ENCODE measurements at regions not wholly inside any gene's neighbourhood (a gene's known extent, or its start where the extent isn't known, plus 50 kb on each side); places are given as distances from the start of the nearest gene placed in this dataset.

DNA sequence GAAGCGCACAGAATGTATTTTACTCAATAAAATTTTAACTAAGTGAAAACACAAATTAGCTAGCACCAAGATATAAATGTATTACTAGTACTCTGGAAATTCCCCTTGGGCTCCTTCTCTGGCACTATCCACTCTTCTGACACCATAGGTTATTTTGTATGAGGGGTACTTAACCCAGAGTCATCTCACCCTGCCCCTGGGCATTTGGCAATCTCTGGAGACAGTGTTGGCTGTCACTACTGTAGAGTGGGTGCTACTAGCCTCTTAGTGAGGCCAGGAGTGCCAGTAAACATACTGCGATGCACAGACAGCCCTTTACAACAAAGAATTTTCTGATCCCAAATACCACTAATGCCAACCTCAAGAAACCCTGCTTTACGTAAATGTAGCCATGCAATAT lies 246.3 kb upstream of the KBTBD8 start:
- DNase-seq (ENCODE audit: low read depth) = no peak

DNA sequence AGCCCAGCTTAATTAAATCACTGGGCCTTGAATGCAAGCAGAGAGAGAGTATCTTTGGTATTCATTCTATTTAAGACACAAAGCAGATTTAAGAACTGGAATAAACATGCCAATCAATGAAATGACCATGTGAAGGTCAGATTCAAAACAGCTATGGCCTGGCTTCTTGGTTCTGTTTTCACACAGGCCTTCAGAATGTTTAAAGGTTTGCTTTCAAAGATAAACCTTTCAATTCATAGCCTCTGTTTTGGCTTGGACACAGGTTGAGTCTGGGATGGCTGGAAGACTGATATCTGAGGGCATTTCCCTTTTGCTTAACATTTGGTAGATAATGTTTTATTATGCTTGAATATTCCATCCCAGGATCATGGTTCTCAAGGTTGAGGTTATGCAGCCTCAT lies 244.4 kb upstream of the KBTBD8 start:
- no peak for DNase-seq (ENCODE audit: low read depth)

DNA sequence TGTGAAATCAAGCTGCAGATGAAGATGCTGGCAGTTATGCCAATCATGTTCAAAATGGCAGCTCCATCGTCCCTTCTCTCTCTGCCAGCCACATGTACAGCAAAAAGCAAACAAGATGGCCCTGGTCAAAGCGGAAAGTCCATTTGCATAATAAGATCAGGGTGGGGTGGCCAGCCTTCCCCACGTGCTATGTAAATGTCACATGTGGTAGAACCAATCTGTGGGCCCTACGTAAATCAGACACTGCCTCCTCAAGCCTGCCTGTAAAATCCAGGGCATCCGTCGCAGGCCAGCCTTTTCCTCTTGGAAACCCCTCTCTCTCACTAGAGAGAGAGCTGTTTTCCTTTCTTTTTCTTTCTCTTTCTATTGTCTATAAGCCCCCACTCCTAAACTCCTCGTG lies 243.5 kb upstream of the KBTBD8 start:
- DNase-seq (ENCODE audit: low read depth) = no peak

DNA sequence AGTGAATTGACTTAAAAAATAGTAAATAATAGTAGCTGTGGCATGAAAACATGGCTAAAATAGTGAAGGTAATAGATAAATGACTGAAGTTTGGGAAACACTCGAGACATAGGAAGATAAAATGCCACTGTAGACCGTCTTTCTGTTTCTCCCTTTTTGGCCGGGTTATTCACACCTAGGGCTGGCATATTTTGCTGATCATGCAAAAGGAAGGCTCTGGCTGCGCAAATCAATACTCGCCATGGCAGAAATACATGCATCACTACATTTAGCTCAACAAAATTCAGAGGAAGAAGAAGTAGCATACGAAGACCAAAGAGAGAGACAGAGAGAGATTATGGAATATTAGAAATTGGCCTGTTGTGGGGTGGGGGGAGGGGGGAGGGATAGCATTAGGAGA lies 242.2 kb upstream of the KBTBD8 start:
- DNase-seq (ENCODE audit: low read depth) = no peak

DNA sequence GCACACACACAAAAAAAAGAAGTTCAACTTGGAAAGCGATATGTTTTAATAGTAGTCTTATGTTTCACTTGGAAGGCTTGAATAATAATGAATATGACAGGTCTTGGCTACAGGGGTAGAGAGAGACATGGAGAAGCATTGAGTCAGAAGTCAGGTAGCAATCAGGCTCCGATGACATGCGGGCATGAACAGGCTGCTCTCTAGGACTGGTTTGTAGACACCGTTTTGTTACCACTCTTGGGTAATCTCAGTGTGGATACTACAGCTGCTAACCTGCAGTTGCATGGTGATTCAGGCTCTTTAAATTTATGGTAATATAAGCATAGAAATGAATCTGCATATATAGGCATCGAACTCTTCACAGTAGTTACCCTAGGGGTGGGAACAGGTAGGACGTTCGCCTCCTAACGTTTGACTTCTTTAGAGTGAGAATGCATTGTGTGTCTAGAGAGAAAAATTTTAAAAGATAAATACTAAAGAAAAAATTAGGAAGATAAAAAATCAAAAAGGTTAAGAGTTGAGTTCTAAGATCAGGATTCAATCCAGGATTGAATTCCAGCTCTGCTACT lies 241.6 kb upstream of the KBTBD8 start:
- DNase-seq (ENCODE audit: low read depth) = no peak

DNA sequence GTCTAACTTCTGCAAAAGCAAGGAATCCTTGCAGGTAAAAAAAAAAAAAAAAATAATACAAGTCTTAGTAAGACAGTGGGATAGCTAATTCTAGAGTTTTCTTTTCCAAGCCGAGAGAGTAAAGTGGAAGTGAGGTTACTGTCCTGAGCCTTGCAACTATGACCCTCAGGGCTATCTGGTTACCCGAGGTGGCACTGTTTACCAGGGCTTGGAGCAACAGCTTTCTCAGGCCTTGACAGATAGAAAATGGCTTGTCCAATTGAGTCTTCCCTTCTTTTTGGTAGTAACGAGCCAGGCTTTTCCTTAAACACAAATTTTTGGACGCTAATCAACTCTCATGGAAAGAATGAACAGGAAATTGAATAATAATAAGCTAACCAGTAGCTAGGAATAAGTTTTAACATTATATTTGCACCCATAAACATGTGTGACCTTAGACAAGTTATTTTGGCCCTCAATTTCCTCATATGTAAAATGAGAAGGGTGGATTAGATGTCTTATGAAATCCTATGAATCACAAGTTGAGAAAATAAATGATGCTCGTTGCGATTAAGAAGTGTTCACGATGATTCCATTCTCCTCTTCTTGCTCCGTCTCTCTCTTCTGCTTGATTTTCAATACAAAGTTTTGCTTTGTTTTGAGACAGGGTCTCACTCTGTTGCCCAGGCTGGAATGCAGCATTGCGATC lies 236.9 kb upstream of the KBTBD8 start:
- DNase-seq (ENCODE audit: low read depth) = no peak

DNA sequence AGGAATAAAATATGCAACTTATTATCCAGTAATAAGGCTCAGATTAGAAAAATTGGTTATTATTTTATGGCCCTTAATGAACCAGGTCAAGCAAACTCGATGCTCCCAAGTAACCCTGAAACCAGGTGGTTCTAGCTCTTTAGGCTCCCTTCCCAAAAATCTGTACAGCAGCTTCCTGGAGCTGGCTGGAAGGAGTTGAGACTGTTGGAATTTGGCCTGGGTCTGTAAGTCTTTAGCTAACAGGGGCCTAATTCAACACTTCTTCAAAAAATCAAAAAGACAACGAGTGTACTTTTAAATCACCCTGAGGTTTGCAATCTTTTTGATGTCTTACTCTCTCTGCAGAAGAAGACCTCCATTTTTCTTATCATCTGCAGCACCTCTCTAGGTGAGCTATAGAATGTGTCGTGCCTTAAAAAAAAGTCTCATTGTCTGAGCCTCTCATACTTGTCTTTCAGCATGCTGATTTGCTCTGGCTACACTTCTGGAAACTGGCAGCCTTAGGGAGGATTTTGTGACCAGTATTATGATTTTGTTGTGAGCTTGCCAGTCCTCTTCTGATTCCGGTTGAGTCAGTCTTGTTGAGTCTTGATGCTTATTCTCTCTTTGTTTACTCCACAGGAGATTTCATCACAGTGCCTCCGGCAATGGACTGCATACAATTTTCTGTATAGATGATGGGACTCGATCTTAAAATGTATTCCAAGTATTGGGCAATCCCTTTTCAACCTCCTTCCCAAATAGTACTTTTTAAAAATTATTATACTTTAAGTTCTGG lies 235.0 kb upstream of the KBTBD8 start:
- no peak for DNase-seq (ENCODE audit: low read depth)

DNA sequence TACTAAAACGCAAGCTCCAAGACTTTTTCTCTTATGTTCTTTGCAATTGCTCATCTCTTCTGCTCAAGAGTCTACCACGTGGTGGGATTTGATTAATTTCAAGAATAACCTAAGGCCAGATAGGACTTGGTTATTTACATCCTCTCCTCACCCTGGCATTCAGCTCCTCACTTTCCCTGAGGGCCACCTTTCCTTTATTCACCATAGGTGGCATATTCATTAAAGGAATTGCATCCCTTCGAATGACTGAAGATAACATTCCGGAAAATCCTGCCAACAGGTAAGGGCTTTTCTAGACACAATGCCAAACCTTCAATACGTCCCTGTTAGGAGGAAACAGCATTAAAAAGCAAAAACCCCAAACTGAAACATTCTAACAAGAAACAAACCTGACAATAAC lies 220.0 kb upstream of the KBTBD8 start:
- no peak for DNase-seq (ENCODE audit: low read depth)

DNA sequence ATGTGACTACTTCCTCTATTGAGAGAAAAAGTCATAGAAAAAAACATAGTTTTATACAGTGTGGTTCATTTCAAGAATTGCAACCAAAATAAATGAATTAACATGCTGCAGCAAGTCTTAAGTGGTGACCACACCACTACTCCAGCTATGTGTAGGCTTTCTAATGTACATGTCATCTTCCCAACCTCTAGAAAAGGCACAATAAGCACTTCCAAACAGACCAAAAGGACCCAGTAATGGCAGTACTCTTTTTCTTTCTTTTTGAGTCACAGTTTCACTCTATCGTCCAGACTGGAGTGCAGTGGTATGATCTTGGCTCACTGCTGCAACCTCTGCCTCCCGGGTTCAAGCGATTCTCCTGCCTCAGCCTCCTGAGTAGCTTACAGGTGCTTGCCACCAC lies 219.3 kb upstream of the KBTBD8 start:
- no peak for DNase-seq (ENCODE audit: low read depth)

DNA sequence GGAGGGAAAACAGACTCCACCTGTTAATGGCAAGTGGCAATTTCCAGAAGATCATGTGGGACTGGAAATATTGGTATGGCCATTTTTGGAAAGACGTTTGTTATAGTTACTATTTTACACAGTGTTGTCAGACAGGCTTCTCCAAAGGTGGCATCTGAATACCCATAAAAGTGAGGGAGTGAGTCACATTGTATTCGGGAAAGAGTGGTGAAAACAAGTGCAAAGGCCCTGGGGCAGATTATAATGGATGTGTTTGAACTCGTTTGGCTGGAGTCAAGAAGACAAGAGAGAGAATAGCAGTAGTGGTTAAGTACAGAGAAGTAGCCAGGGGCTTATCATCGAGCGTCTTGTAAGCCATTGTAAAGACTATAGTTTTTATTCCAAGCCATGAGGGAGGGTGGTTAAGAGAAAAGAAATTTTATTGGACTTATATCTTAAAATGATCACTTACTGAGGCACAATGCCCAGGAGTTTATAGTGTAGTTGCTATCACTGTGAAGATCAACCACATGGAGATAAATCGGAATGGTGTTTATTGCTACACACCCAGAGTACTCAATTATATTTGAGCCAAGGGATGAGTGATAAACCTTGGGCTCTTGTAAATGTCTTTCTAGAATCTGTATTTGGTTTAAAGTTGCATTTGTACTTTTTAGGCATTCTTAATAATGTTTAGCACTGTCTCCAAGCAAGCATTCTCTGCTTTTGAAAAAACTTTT lies 212.8 kb upstream of the KBTBD8 start:
- DNase-seq (ENCODE audit: low read depth) = no peak

DNA sequence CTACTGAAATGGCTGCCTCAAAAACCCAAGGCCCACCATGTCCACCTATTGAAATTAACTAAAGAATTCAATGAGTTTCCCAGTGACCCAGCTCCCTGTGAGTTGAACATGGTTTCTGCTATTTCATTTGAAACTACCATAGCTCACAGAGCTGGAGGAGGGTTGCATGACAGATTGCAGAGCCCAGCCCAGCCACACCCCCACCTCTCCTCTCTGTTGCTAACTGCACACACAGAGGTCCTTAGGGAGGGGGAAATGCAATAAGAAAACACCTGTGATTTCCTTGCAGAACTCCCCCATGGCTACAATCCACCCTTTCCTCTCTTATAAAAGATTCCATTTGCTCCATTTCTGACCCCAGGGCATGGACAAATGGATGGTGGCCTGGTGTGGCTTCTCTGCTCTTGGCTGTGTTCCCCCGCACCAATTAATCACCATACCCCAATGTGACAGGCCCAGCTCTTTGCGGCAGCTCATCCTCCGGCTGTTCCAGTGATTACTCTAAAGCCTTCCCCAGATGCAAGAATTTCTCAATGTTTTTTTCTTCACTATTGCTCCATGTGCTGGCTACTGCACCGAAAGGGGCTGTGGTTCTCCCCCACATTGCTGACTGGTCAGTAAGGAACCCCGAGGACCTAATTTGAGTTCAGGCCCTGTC lies 208.4 kb upstream of the KBTBD8 start:
- no peak for DNase-seq (ENCODE audit: low read depth)

DNA sequence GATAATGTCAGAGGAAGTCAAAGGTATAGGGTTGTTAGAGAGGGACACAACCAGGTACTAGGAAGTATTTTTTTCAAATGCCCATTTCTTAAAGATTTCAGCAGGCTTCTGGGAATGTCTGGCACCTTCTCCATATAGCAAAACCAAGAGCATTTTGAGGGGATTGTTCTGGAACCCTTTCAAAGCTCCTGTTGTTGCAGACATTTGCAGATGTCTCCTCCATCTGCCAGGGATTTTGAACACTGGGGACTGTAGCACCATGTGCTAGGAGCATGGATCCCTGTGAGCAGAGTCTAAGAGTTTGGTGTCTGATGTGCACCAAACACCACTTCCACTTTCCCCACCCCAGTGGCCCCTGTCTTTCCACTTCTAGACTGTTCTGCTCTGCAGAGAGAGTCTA lies 206.0 kb upstream of the KBTBD8 start:
- no peak for DNase-seq (ENCODE audit: low read depth)

DNA sequence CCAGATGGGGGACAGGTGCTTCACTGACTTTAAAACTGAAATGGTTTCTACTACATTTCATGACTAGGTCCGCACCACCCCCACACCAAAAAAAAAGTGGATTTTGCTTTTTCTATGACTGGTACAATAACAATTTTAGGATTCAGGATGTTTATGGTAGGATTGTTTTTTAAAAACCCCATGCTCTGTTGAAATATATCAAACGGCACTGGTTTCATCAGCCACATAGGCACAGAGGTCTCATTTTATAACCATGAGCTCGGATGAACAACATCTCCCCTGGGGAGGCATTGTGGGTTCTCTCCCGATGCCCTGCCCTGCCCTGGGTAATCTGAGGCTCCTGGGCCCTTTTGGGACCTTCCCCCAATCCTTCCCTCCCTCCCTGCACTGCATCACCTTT lies 202.7 kb upstream of the KBTBD8 start:
- DNase-seq (ENCODE audit: low read depth) = no peak

DNA sequence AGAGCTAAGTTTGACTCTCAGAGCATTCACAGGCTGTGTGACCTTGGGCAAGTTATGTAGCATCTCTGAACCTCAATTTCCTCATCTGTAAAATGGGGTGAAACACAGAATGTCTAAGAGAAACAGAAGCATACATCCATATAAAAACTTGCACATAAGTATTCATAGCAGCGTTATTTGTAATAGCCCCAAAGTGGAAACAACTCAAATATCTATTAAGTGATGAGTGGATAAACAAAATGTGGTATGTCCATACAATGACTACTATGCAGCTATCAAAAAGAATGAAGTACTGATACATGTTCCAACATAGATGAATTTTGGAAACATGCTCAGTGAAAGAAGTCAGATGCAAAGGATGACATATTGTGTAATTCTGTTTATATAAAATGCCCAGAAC lies 201.8 kb upstream of the KBTBD8 start:
- DNase-seq (ENCODE audit: low read depth) = no peak

DNA sequence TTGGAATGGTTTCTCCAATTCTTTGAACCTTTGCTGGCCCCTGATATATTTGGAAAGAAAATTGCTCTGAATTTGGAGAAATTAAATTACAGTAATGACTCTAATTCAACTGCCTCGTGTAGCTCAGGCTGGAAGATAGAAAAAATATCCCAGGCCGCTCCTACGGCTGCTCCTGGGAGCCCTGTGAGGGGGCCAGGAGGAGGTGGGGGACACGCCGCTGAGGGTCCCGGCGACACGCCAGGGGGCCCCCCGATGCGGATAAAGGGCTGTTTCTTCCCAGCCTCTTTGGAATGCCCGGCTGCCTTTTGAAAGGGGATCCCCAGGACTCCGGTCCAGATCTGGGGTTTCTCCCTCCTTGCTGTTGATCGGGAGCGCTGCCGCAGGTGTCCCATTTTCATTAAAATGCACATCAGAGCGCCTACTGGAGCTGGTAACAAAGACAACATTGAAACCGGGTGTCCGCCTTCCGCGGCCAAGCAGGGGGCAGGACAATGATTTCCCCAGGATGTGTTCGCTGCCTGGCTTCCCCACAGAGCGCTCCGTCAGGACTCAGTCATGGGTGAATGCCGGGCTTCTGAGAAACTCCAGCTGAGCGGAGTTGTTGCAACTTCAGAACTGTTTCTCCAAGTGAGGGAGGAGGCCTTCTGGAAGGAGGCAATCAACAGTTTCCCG lies 200.1 kb upstream of the KBTBD8 start:
- DNase-seq (ENCODE audit: low read depth) = no peak

DNA sequence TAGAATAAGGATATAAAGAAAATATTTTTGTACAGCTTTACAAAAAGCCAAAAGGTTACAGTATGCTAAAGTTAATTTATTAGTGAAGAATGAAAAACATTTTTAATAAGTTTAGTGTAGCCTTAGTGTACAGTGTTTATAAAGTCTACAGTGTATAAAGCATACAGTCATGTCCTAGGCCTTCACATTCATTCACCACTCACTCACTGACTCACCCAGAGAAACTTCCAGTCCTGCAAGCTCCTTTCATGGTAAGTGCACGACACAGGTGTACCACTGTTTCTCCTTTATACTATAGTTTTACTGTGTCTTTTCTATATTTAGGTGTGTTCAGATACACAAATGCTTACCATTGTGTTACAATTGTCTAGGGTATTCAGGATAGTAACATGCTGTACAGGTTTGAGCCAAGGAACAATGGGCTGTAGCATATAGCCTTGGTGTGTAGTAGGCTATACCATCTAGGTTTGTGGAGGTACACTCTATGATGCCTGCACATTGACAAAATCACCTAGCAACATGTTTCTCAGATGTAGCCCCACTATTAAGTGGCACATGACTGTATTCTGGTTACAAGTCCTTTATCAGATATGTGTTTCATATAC lies 197.1 kb upstream of the KBTBD8 start:
- no peak for DNase-seq (ENCODE audit: low read depth)

DNA sequence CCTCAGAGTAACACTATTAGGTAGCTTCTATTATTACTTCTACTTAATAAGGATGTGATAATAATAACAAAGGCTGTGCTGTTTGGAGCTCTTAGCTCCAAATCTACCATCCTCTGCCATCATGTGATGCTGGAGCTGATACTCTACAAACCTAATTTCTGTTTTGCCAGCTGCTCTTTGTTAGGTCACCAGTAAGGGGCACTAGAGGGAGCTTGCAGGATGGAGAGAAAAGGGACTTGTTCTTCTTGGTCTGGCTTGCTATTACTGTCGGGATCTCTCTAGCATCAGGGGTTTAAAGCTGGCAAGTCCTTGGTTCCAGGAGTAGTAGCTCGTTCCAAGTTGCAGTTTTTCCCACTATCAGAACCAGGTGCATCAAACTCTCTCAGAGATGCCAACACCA lies 194.9 kb upstream of the KBTBD8 start:
- no peak for DNase-seq (ENCODE audit: low read depth)

DNA sequence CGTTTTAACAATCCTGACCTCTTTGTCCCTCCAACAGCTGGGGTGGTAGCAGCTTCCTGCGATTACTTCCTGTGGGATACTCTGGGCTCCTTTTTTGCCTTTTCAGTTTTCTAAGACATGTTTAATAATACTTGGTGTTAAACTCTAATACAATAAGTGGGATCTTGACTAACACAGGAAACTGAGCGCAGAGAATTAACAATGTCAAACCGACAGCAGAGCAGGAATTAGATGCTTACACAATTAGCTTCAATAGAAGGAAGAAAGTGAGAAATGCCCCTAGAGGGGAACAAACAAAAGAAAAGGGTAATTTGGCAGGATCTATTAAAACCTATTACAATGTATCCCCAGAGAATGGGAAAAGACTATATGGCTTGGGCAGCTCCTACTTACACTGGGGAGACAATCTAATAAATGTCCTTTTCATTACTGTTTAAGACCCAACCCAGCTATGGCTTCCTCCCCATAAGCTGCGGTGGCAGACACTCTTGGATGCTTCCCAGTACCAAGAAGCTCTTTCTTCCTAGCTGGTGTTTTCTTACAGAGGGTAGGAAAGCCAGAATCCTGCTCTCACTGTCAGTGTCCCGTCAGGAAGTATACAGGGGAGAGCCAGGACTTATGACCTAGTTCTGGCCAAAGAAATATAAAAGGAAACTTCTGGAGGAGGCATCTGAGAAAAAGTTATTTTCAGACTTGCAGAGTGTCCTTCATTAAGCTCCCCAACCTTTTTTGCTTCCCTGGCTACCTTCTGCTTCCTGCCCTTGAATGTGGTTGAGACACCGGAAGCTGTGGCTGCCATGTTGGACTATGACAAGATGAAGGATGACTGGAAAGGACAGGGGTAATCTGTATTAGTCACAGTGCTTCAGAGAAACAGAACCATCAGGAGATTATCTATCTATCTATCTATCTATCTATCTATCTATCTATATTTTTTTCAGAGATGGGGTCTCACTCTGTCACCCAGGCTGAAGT lies 194.1 kb upstream of the KBTBD8 start:
- DNase-seq (ENCODE audit: low read depth) = no peak

DNA sequence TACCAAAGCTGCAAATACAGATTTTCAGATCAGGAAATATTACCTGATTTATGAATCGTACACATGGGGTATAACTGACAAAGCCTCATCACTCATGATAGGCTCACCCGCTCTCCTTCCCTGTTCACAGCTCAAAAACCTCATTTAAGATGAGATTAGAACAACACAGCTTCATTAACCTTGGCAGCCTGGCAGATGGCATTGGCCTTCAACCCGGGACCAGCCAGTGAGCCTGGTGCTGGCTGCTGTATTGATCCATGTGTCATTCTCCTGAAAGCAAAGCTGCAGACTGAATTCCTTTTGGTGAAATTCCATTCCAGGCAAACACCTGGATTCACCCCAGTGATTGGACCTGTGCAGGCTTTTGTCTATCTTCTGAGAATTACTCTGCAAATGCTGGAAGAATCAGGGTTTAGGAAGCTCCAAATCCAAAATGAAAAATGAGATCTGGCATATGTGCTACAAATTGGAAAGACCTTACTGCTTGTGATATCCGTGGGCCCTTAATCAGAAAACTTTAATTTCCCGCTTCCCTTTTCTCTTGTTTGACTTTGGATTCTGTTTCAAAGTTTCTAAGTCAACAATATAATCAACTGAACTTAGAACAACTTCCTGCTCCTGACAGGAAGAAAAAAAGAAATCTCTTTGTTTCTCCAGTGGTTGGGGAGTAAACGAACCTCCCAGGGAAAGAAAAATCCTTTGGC lies 189.1 kb upstream of the KBTBD8 start:
- no peak for DNase-seq (ENCODE audit: low read depth)

DNA sequence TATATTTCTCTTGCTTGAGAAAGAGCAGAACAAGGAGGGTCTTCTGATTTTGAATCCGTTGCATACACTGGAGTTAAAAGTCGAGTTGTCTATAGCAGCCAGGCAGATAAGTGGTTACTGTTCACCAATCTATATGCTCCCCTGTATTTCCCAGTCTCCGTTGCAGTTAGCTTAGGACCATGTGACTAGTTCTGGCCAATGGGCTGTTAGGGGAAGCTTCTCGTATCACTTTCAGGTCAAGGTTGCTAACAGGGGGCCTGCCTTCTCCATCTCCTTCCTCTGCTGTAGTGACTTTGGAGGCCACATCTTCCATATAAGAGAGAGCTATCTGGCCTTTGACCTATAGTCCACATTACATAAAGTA lies 188.5 kb upstream of the KBTBD8 start:
- no peak for DNase-seq (ENCODE audit: low read depth)
